Suprapubic skin (tissue), 4 donors: ENCODE measurements at regions not wholly inside any gene's neighbourhood (a gene's known extent, or its start where the extent isn't known, plus 50 kb on each side); places are given as distances from the start of the nearest gene placed in this dataset.

ENCODE experiments used
- POLR2A ChIP-seq, 2 donors: fragments of 450-650 bp; IDR thresholded peaks; one replicate each; pipeline ENCODE4 v1.6.1; 2017; ENCODE audit warnings: antibody characterized with exemption in 2 of 2, mild to moderate bottlenecking in 2 of 2, moderate library complexity in 2 of 2
- POLR2AphosphoS5 ChIP-seq, 3 donors: sonication (generic); formaldehyde crosslinking; IDR thresholded peaks; one replicate each; pipeline ENCODE4 v1.6.1; 2017; ENCODE audit warnings: antibody characterized with exemption in 3 of 3
- TF ChIP-seq, protein P1 (sequence below), 2 donors: fragments of 200-600 bp in 1 of 2; fragments of 450-650 bp in 1 of 2; sonication (generic) in 1 of 2; IDR thresholded peaks; one replicate each; pipeline ENCODE4 v1.5.1; 2016 to 2019; ENCODE audit warnings: antibody characterized with exemption in 2 of 2, mild to moderate bottlenecking in 1 of 2, moderate library complexity in 1 of 2

DNA sequence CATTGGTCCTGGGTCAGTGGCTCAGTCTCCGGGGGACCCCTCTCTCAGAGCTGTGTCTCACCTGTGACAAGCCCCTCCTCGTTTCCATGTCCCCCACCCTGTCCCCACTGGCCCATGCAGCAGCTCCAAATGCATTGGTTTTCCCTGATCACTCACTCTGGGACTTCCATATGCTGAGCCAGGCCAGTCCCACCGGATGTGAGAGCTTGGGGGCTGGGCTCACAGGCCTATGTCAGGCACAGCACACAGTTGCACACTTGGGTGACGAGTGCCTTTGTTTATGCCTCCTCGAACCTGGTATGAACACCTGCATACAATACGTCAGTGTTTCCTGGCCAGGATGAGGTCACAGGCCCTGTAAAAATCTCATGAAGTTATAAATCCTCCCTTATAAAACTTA, 232.5 kb downstream of the TFCP2L1 start:
- no peak for TF ChIP-seq POLR2A (IDR thresholded peaks at IDR 0.05)
- TF ChIP-seq POLR2AphosphoS5 (IDR thresholded peaks at IDR 0.05): no peak
- TF ChIP-seq, protein P1, sequence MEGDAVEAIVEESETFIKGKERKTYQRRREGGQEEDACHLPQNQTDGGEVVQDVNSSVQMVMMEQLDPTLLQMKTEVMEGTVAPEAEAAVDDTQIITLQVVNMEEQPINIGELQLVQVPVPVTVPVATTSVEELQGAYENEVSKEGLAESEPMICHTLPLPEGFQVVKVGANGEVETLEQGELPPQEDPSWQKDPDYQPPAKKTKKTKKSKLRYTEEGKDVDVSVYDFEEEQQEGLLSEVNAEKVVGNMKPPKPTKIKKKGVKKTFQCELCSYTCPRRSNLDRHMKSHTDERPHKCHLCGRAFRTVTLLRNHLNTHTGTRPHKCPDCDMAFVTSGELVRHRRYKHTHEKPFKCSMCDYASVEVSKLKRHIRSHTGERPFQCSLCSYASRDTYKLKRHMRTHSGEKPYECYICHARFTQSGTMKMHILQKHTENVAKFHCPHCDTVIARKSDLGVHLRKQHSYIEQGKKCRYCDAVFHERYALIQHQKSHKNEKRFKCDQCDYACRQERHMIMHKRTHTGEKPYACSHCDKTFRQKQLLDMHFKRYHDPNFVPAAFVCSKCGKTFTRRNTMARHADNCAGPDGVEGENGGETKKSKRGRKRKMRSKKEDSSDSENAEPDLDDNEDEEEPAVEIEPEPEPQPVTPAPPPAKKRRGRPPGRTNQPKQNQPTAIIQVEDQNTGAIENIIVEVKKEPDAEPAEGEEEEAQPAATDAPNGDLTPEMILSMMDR (IDR thresholded peaks at IDR 0.05): no peak
